Type B pancreatic cell (in vitro differentiated cells): ENCODE measurements at regions not wholly inside any gene's neighbourhood (a gene's known extent, or its start where the extent isn't known, plus 50 kb on each side); places are given as distances from the start of the nearest gene placed in this dataset.

Experiments
- DNase-seq: peaks from one replicate; pipeline ENCODE4 v3.0.0; 2021; ENCODE audit warnings: mixed read lengths; ENCODE audit not compliant: unreplicated experiment; ENCODE audit errors: extremely low spot score
- H3K27ac Mint-ChIP-seq: 2 replicates; pipeline ENCODE4 v1.8.0; 2021; ENCODE audit warnings: mild to moderate bottlenecking, mixed read lengths
- H3K27me3 Mint-ChIP-seq: 2 replicates; pipeline ENCODE4 v1.8.0; 2021; ENCODE audit warnings: mixed read lengths
- H3K36me3 Mint-ChIP-seq: 2 replicates; pipeline ENCODE4 v1.8.0; 2021; ENCODE audit warnings: mixed read lengths
- H3K4me1 Mint-ChIP-seq: one replicate; pipeline ENCODE4 v1.8.0; 2021; ENCODE audit warnings: mixed read lengths; ENCODE audit not compliant: unreplicated experiment
- H3K4me3 Mint-ChIP-seq: 2 replicates; pipeline ENCODE4 v1.8.0; 2021; ENCODE audit warnings: mild to moderate bottlenecking, mixed read lengths
- H3K9me3 Mint-ChIP-seq: 2 replicates; pipeline ENCODE4 v1.8.0; 2021; ENCODE audit warnings: mixed read lengths
- TF ChIP-seq, protein P1 (sequence below): fragments of 200-600 bp; sonication (generic); conservative IDR thresholded peaks from 2 replicates; pipeline ENCODE4 v1.5.0; 2021; ENCODE audit warnings: antibody characterized with exemption, mild to moderate bottlenecking

DNA sequence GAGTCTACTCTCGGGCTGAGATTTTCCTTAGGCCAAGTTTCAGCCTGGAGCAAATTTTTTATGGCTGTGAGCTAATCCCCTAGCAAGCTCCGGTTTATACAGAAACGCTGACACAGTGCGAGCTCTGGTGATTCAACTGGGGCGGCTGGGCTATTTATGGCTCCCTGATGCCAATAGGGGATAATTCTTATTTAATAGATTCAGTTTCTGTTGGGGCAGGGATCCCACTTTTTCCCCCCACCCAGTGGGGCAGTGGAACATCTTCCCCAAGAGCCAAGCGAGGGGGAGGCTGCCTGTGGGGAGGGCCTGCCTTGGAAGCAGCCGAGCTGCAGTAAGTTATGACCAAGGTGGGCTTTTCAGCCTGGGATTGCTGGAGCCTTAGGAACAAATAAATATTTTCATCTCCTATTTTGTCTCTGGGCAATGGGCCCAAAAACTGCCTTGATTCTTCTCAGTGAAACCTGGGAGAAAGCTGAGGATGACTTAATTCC is 129.1 kb downstream of the MACROH2A1 start:
- Mint-ChIP-seq H3K27me3 (peaks cover 9% of the 10 kb centered on the region), H3K27ac (no peak overlapping the region), H3K36me3 (no peaks in the 10 kb centered on the region), H3K4me3 (no peak overlapping the region), H3K4me1 (peaks cover 30% of the 10 kb centered on the region), H3K9me3 (no peaks in the 10 kb centered on the region)
- TF ChIP-seq, protein P1, sequence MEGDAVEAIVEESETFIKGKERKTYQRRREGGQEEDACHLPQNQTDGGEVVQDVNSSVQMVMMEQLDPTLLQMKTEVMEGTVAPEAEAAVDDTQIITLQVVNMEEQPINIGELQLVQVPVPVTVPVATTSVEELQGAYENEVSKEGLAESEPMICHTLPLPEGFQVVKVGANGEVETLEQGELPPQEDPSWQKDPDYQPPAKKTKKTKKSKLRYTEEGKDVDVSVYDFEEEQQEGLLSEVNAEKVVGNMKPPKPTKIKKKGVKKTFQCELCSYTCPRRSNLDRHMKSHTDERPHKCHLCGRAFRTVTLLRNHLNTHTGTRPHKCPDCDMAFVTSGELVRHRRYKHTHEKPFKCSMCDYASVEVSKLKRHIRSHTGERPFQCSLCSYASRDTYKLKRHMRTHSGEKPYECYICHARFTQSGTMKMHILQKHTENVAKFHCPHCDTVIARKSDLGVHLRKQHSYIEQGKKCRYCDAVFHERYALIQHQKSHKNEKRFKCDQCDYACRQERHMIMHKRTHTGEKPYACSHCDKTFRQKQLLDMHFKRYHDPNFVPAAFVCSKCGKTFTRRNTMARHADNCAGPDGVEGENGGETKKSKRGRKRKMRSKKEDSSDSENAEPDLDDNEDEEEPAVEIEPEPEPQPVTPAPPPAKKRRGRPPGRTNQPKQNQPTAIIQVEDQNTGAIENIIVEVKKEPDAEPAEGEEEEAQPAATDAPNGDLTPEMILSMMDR: no peak
- DNase-seq: no peak

DNA sequence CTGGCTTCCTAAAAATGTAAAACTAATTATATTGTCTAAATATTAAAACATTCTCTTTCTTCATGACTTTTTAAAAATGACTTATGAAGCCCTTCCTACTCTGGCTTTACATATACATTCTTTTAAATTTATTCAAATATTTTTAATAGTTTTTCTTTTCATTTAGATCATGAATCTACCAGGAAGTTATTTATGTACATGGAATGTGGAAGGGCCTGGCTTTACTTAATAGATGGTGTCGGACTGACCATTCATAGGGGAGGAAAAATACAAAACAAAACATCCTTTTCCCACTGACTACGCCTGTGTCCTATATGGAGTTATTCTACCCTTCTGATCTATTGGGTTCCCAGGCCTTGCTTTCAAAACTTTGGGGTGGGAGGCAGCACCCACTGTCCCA is 129.8 kb downstream of the MACROH2A1 start:
- no peak for DNase-seq
- Mint-ChIP-seq H3K4me3 (no peak overlapping the region), H3K27ac (no peak overlapping the region), H3K36me3 (no peaks in the 10 kb centered on the region), H3K27me3 (peaks cover 9% of the 10 kb centered on the region), H3K9me3 (no peaks in the 10 kb centered on the region), H3K4me1 (peaks cover 34% of the 10 kb centered on the region)
- TF ChIP-seq, protein P1: no peak

DNA sequence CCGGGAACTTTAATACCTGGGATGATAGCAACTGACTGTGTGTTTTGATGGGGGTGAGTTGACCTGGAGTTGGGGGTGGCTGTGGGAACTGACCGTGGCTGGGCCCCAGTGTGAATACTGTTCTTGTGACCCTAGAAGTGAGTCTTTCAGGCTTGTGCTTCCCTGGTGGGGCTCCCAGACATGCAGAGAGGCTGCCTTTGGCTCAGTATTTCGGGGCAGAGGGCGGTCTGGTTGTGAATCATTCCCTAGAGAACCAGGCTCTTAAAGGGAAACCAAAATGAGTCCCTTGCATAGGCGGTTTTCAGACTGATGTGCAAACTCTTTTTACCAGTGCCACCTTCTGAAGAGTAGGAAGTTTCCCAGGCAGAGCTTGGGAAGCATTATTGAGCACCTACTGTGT is 132.1 kb downstream of the MACROH2A1 start:
- H3K27ac Mint-ChIP-seq: no peak overlapping the region
- TF ChIP-seq, protein P1: no peak
- no peak overlapping the region for H3K4me3 Mint-ChIP-seq
- peaks cover 2% of the 10 kb centered on the region for H3K9me3 Mint-ChIP-seq
- H3K4me1 Mint-ChIP-seq: peaks cover 31% of the 10 kb centered on the region
- DNase-seq: no peak
- peaks cover 2% of the 10 kb centered on the region for H3K27me3 Mint-ChIP-seq
- H3K36me3 Mint-ChIP-seq: no peaks in the 10 kb centered on the region

DNA sequence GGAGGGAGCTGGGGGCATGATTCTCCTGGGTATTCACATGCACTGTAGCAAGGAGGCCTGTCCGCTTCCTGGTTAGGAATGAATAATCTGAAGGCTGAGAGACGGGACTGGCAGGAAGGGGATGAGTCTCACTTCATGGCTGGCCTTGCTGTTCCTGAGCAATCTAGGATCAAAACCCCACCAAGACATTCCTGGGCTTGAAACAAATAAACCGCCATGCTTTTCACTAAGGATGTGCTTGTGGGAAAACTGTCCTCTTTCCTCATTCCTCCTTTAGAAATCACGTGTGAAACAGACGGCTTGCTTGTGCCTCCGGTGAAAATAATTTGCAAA is 132.8 kb downstream of the MACROH2A1 start:
- Mint-ChIP-seq H3K27me3 (peaks cover under 1% of the 10 kb centered on the region), H3K4me3 (no peak overlapping the region), H3K9me3 (peaks cover 4% of the 10 kb centered on the region), H3K27ac (no peak overlapping the region), H3K4me1 (peaks cover 26% of the 10 kb centered on the region), H3K36me3 (no peaks in the 10 kb centered on the region)
- no peak for DNase-seq
- TF ChIP-seq, protein P1: no peak

DNA sequence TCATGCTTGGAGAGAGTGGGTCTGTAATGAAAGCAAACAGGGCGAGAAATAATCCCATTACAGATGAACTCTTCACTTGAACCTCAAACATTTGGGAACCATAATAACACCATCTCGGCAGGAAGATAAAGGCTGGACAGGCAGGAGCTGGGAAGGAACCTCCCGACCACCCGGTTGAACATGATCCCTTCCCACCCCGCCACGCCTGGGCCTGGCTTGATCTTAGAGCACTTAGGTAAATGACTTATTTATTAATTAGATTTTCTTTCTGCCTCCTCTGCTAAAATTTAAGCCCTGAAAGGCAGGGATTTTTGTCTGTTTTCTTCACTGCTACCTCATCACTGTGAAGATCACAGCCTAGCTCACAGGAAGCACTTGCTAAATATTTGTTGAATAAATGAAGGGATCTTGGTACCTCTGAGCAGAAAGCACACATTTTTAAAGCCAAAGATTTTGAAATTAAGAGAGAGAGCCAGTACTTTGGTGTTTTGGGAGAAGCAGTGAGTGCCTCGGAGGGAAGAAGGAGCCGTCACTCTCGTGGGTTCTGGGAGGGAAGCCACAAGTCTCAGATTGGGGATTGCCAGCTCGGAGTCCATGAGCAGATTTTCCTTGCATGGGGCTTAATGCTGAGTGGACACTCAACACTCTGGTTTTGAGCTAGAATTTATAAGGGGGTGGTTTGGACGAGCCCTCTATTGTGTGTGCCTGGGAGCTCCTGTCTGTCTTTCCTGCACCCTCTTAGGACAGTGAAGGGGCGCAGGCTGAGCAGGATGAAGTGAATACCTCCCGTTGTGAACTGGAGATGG is 133.3 kb downstream of the MACROH2A1 start:
- Mint-ChIP-seq H3K9me3 (peaks cover 4% of the 10 kb centered on the region), H3K27me3 (no peaks in the 10 kb centered on the region), H3K4me1 (peaks cover 26% of the 10 kb centered on the region), H3K36me3 (no peaks in the 10 kb centered on the region), H3K27ac (no peak overlapping the region), H3K4me3 (no peak overlapping the region)
- DNase-seq: no peak
- TF ChIP-seq, protein P1: no peak
